ENCODE measurements at regions not wholly inside any gene's neighbourhood (a gene's known extent, or its start where the extent isn't known, plus 50 kb on each side); places are given as distances from the start of the nearest gene placed in this dataset.

DNA sequence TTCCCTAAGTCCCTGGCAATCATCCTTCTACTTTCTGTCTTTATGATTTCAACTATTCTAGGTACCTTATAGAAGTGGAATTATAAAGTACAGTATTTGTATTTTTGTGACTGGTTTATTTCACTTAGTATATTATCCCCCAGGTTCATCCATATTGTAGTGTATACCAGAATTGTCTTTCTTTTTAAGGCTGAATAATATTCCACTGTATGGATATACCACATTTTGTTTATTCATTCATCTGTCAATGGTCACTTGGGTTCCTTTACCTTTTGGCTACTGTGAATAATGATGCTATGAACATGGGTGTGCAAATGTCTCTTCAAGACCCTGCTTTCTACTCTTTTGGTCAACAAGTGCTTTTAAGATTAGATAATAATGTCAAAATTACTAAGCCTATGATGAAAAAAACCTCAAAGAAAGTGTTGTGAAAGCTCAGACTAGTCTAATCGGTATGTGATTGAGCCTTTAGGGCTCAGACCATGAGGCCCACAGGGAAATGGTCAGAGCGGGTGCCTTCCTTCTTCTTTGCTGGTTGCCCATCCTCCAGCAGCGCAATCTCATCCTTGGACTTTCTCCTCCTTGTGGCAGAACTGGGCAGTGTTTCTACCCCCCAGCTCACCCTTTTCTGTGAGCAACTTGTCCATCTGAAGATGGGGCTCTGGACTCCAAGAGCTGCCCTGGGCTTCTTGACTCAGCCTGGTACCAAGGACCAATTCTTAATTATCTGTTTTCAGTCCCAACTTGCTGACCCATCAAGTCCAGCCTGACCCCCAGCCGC, 105.4 kb downstream of the TTC8 start:
- H3K27me3 Mint-ChIP-seq (ENCODE audit: low read depth) = peaks cover under 1% of the 10 kb centered on the region
- no peaks in the 10 kb centered on the region for H3K4me1 Mint-ChIP-seq (ENCODE audit: low read depth)
- no peak overlapping the region for H3K27ac Mint-ChIP-seq
- peaks cover 3% of the 10 kb centered on the region for H3K9me3 Mint-ChIP-seq
- H3K36me3 Mint-ChIP-seq (ENCODE audit: low read depth) = no peaks in the 10 kb centered on the region
- no peak overlapping the region for H3K4me3 Mint-ChIP-seq

DNA sequence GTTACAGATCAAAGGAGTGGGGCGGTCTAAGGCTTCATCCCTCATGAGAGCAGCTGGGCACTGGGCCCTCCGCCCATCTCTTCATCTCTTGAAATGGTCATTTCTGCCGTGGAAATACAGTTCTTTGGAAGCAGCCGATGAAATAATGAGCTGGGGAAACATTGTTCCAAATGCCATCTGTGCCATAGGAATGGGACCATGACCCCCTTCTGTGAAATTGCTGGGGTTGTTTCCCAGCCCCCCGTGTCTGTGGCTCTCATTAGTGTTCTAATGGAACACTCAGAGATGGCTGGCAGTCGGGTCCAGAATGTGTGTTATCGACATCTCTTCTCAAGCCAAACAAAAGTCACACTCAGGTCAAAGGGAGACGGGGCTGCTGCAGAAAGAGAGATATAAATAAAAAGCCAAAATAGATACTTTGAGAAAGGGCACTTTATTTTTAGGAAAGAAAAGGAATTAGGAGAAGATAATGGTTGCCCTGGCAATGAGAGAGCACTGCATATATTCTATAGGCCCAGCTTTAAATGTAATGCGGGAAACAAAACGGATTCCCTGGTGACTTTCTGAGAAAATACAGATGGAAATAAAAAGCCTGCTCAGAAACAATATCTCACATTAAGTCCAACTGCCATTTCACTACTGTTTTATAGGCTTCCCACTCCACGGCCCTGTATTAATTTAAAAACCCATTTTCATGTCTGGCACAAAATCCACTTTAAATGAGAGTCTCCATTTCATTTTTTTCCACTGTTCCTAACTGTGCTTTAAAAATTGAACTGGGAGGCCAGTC, 107.1 kb downstream of the TTC8 start:
- H3K36me3 Mint-ChIP-seq (ENCODE audit: low read depth) = no peaks in the 10 kb centered on the region
- H3K4me3 Mint-ChIP-seq = no peak overlapping the region
- no peaks in the 10 kb centered on the region for H3K27me3 Mint-ChIP-seq (ENCODE audit: low read depth)
- H3K4me1 Mint-ChIP-seq (ENCODE audit: low read depth) = no peaks in the 10 kb centered on the region
- H3K9me3 Mint-ChIP-seq = no peaks in the 10 kb centered on the region
- H3K27ac Mint-ChIP-seq = no peak overlapping the region

DNA sequence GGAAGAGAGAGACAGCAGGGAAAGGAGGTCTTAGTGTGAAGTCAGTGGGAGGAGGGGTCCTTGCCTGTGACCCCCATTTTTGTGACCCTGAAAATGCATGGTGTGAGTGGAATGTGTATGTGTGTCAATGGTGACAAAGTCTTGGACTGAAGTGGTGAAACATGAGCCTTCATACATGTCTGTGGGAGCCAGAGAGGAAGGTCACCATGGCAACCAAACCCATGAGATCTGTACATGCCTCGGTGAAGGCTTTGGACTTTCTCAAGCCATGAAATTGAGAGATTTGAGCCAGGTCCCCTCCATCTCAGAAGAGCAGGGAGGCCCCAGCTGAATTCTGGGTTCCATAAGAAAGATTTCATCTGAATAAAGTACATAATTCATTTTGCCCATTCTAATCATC, 108.7 kb downstream of the TTC8 start:
- H3K36me3 Mint-ChIP-seq (ENCODE audit: low read depth) = no peaks in the 10 kb centered on the region
- H3K4me1 Mint-ChIP-seq (ENCODE audit: low read depth) = no peaks in the 10 kb centered on the region
- no peak overlapping the region for H3K27ac Mint-ChIP-seq
- H3K4me3 Mint-ChIP-seq = no peak overlapping the region
- H3K27me3 Mint-ChIP-seq (ENCODE audit: low read depth) = no peaks in the 10 kb centered on the region
- H3K9me3 Mint-ChIP-seq = no peaks in the 10 kb centered on the region

GRCh38 chr14:88934351-88934806, 109.9 kb downstream of the TTC8 start:
- Mint-ChIP-seq H3K27ac (no peak overlapping the region), H3K36me3 (ENCODE audit: low read depth) (no peaks in the 10 kb centered on the region), H3K27me3 (ENCODE audit: low read depth) (no peaks in the 10 kb centered on the region), H3K9me3 (no peaks in the 10 kb centered on the region), H3K4me3 (no peak overlapping the region), H3K4me1 (ENCODE audit: low read depth) (no peaks in the 10 kb centered on the region)

DNA sequence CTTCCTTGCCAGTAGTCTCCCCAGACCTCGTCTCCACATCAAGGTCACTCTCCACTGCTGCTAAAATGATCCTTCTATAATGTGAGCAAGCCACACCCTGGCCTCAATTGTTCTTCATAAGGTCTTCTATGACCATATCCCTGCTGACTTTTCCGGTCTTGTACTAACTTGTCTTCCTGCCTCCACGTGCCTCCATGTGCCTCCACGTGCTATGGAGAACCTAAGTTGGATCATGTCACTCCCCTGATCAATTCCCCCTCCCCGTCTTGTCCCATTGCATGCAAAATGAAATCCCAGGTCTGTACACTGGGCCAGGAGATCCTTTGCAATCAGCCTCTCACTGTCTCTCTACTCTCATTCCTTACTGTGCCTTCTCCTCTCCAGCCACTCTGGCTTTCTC, 110.6 kb downstream of the TTC8 start:
- H3K4me1 Mint-ChIP-seq (ENCODE audit: low read depth) = no peaks in the 10 kb centered on the region
- H3K36me3 Mint-ChIP-seq (ENCODE audit: low read depth) = no peaks in the 10 kb centered on the region
- no peak overlapping the region for H3K4me3 Mint-ChIP-seq
- H3K27me3 Mint-ChIP-seq (ENCODE audit: low read depth) = no peaks in the 10 kb centered on the region
- H3K9me3 Mint-ChIP-seq = no peaks in the 10 kb centered on the region
- no peak overlapping the region for H3K27ac Mint-ChIP-seq

DNA sequence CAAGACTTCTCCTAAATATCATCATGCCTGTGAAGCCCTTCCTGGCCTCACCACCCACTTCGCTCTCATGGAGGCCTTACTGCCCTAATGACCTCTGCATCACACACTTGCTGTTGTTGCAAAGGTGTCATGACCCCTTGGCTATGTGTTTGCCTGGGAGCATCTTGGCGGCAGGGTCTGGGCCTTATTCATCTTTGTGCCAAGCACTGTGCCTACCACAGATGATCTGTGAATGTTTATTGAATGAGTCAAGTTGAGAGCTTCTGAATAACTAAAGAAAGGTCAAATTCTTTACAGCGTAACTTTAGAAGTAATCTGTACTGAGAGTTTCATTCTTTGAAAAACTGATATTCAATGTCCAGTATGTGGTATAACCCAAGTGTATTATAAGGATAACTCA, 113.3 kb downstream of the TTC8 start:
- Mint-ChIP-seq H3K4me3 (no peak overlapping the region), H3K4me1 (ENCODE audit: low read depth) (no peaks in the 10 kb centered on the region), H3K27me3 (ENCODE audit: low read depth) (no peaks in the 10 kb centered on the region), H3K27ac (no peak overlapping the region), H3K9me3 (no peaks in the 10 kb centered on the region), H3K36me3 (ENCODE audit: low read depth) (no peaks in the 10 kb centered on the region)

DNA sequence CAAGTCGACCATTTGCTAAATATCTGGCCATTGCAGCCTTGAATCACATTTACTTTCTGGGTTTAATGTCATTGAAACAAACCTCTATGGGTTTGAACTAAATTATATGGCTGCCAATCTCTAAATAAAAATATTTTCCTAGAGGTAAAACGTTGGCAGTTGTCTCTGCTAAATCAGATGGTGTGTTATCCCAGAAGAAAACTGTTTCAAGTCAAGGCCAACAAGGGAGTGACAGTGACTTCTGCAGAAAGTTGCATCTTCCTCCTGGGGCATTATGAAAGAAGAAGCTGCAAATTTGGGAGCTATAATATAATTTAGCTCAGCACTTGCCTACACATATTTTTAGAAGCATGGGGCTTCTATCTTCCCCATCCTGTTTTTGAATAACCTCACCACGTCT, 116.2 kb downstream of the TTC8 start:
- no peak overlapping the region for H3K4me3 Mint-ChIP-seq
- no peaks in the 10 kb centered on the region for H3K36me3 Mint-ChIP-seq (ENCODE audit: low read depth)
- no peaks in the 10 kb centered on the region for H3K4me1 Mint-ChIP-seq (ENCODE audit: low read depth)
- H3K9me3 Mint-ChIP-seq = no peaks in the 10 kb centered on the region
- H3K27ac Mint-ChIP-seq = no peak overlapping the region
- no peaks in the 10 kb centered on the region for H3K27me3 Mint-ChIP-seq (ENCODE audit: low read depth)

- no peak overlapping the region for H3K27ac Mint-ChIP-seq
- H3K4me3 Mint-ChIP-seq = no peak overlapping the region
- H3K4me1 Mint-ChIP-seq (ENCODE audit: low read depth) = no peaks in the 10 kb centered on the region
- H3K36me3 Mint-ChIP-seq (ENCODE audit: low read depth) = no peaks in the 10 kb centered on the region
- H3K9me3 Mint-ChIP-seq = no peaks in the 10 kb centered on the region
- H3K27me3 Mint-ChIP-seq (ENCODE audit: low read depth) = no peaks in the 10 kb centered on the region
Measured at GRCh38 chr14:88941414-88941813, 117.0 kb downstream of the TTC8 start.

GRCh38 chr14:88947646-88948598, 123.5 kb downstream of the TTC8 start:
- H3K4me3 Mint-ChIP-seq = no peak overlapping the region
- H3K27ac Mint-ChIP-seq = no peak overlapping the region
- H3K9me3 Mint-ChIP-seq = peaks cover 18% of the 10 kb centered on the region
- no peaks in the 10 kb centered on the region for H3K36me3 Mint-ChIP-seq (ENCODE audit: low read depth)
- H3K27me3 Mint-ChIP-seq (ENCODE audit: low read depth) = no peaks in the 10 kb centered on the region
- no peaks in the 10 kb centered on the region for H3K4me1 Mint-ChIP-seq (ENCODE audit: low read depth)

- no peaks in the 10 kb centered on the region for H3K36me3 Mint-ChIP-seq (ENCODE audit: low read depth)
- peaks cover 29% of the 10 kb centered on the region for H3K9me3 Mint-ChIP-seq
- no peaks in the 10 kb centered on the region for H3K4me1 Mint-ChIP-seq (ENCODE audit: low read depth)
- H3K27me3 Mint-ChIP-seq (ENCODE audit: low read depth) = no peaks in the 10 kb centered on the region
- H3K27ac Mint-ChIP-seq = no peak overlapping the region
- no peak overlapping the region for H3K4me3 Mint-ChIP-seq
Measured at GRCh38 chr14:88950069-88950468, 125.6 kb downstream of the TTC8 start.

DNA sequence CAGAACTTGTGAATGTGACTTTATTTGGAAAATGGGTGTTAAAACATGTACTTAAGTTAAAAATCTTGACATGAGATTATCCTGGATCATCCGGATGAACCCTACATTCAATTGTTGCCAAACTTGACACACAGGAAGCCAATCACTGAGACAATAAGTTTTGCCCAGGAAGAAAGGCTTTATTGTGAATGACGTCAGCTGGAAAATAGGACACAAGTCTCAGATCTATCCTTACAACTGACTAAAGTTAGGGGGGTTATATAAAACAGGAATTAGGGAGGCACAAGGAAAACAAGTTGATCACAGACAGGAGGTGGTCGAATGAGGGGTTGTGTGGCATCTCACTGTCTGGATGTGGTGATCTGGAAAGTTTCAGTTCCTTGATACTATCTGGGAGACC, 126.9 kb downstream of the TTC8 start:
- H3K36me3 Mint-ChIP-seq (ENCODE audit: low read depth) = no peaks in the 10 kb centered on the region
- no peaks in the 10 kb centered on the region for H3K27me3 Mint-ChIP-seq (ENCODE audit: low read depth)
- no peaks in the 10 kb centered on the region for H3K4me1 Mint-ChIP-seq (ENCODE audit: low read depth)
- no peak overlapping the region for H3K4me3 Mint-ChIP-seq
- H3K27ac Mint-ChIP-seq = no peak overlapping the region
- peaks cover 29% of the 10 kb centered on the region for H3K9me3 Mint-ChIP-seq

DNA sequence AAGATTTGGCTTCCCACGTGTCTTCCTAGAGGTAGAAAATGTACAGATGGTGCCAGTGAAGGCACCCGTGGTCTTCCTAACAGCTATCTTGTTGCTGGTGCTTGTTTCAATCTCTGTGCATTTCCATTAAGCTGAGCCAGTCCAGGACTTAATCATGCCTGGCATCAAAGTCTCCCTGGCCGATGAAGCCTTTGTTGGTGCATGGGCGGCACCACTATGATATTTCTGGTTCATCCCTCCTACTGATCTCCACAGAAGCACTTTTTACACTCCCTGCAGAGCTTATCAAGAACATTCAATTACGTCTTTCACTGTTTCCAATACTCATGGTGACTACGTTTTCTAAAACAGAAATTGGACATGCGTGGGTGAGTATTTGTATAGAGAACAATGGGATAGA, 128.4 kb downstream of the TTC8 start:
- Mint-ChIP-seq H3K9me3 (peaks cover 29% of the 10 kb centered on the region), H3K4me1 (ENCODE audit: low read depth) (no peaks in the 10 kb centered on the region)

GRCh38 chr14:88955455-88955854, 131.0 kb downstream of the TTC8 start:
- Mint-ChIP-seq H3K4me3 (no peak overlapping the region), H3K4me1 (ENCODE audit: low read depth) (no peaks in the 10 kb centered on the region), H3K27ac (no peak overlapping the region), H3K27me3 (ENCODE audit: low read depth) (no peaks in the 10 kb centered on the region), H3K9me3 (peaks cover 26% of the 10 kb centered on the region), H3K36me3 (ENCODE audit: low read depth) (no peaks in the 10 kb centered on the region)

More for the DNA sequence above, 128.4 kb downstream of the TTC8 start:
- no peak overlapping the region for H3K4me3 Mint-ChIP-seq
- H3K27ac Mint-ChIP-seq = no peak overlapping the region
- no peaks in the 10 kb centered on the region for H3K36me3 Mint-ChIP-seq (ENCODE audit: low read depth)
- H3K27me3 Mint-ChIP-seq (ENCODE audit: low read depth) = no peaks in the 10 kb centered on the region

- Mint-ChIP-seq H3K27me3 (ENCODE audit: low read depth) (no peaks in the 10 kb centered on the region), H3K9me3 (no peaks in the 10 kb centered on the region), H3K36me3 (ENCODE audit: low read depth) (no peaks in the 10 kb centered on the region), H3K4me1 (ENCODE audit: low read depth) (no peaks in the 10 kb centered on the region), H3K27ac (no peak overlapping the region), H3K4me3 (no peak overlapping the region)
Measured at GRCh38 chr14:88960496-88960895, 136.0 kb downstream of the TTC8 start.

Measured in T-helper 1 cell treated with Interleukin-12 subunit alpha and Interleukin-12 subunit beta and Interleukin-4 antibody, amounts not matched to agents 30 μg/mL and 1 μg/mL, for 36 hours (primary cell).